Activated CD8-positive, alpha-beta T cell treated with anti-CD3 and anti-CD28 coated beads, Interleukin-2, amount 10 ng/mL, durations not matched to agents 7 days and 5 days (primary cell): ENCODE measurements at regions not wholly inside any gene's neighbourhood (a gene's known extent, or its start where the extent isn't known, plus 50 kb on each side); places are given as distances from the start of the nearest gene placed in this dataset.
"Not testable (repeated sequence)": the region's sequence is repeated elsewhere in the genome, so short reads cannot be mapped to it uniquely, and the experiment has no call there.

Experiments
- ATAC-seq: fragments of 150-1000 bp; cut with Tn5 transposase; one replicate; pipeline ENCODE4 v1.10.0; 2021; ENCODE audit warnings: moderate library complexity
- CTCF ChIA-PET: fragments of 350-600 bp; sonication (Branson Sonifier 250); formaldehyde crosslinking; loops from one replicate; lab custom pipeline; 2021; ENCODE audit warnings: antibody characterized with exemption; lab: Charles Lee
- POLR2A ChIA-PET: fragments of 350-600 bp; sonication (Branson Sonifier 250); formaldehyde crosslinking; loops from one replicate; lab custom pipeline; 2021; ENCODE audit warnings: antibody characterized with exemption; lab: Charles Lee
- DNase-seq: peaks from one replicate; pipeline ENCODE4 v3.0.0-alpha.2; 2020
- H3K27ac Mint-ChIP-seq: one replicate; pipeline ENCODE4 v1.8.0; 2021; ENCODE audit warnings: mild to moderate bottlenecking, mixed read lengths
- H3K27me3 Mint-ChIP-seq: one replicate; pipeline ENCODE4 v1.8.0; 2021; ENCODE audit warnings: low read depth, mixed read lengths
- H3K36me3 Mint-ChIP-seq: one replicate; pipeline ENCODE4 v1.8.0; 2021; ENCODE audit warnings: low read depth, mixed read lengths
- H3K4me1 Mint-ChIP-seq: one replicate; pipeline ENCODE4 v1.8.0; 2021; ENCODE audit warnings: low read depth, mixed read lengths
- H3K4me3 Mint-ChIP-seq: one replicate; pipeline ENCODE4 v1.8.0; 2021; ENCODE audit warnings: mild to moderate bottlenecking, mixed read lengths
- H3K9me3 Mint-ChIP-seq: one replicate; pipeline ENCODE4 v1.8.0; 2022; ENCODE audit warnings: mixed read lengths; ENCODE audit not compliant: insufficient read depth

- Mint-ChIP-seq H3K4me1 (no peaks in the 10 kb centered on the region), H3K9me3 (peaks cover under 1% of the 10 kb centered on the region), H3K27me3 (no peaks in the 10 kb centered on the region), H3K36me3 (no peaks in the 10 kb centered on the region), H3K4me3 (no peak overlapping the region), H3K27ac (no peak overlapping the region)
- CTCF ChIA-PET: no interaction called here
- ATAC-seq (no peak), DNase-seq (no peak)
- POLR2A ChIA-PET: no interaction called here
Measured at GRCh38 chr4:167966143-167966542, 126.2 kb upstream of the ANXA10 start.

GRCh38 chr4:167973513-167973912, 118.8 kb upstream of the ANXA10 start:
- H3K9me3 Mint-ChIP-seq: peaks cover 8% of the 10 kb centered on the region
- H3K4me3 Mint-ChIP-seq: no peak overlapping the region
- no peaks in the 10 kb centered on the region for H3K4me1 Mint-ChIP-seq
- CTCF ChIA-PET: no interaction called here
- no peak for DNase-seq
- ATAC-seq: no peak
- POLR2A ChIA-PET: no interaction called here
- H3K36me3 Mint-ChIP-seq: no peaks in the 10 kb centered on the region
- no peak overlapping the region for H3K27ac Mint-ChIP-seq
- no peaks in the 10 kb centered on the region for H3K27me3 Mint-ChIP-seq

- no peak for DNase-seq
- no peaks in the 10 kb centered on the region for H3K9me3 Mint-ChIP-seq
- ChIA-PET CTCF (no interaction called here), POLR2A (no interaction called here)
- no peaks in the 10 kb centered on the region for H3K36me3 Mint-ChIP-seq
- H3K27ac Mint-ChIP-seq: no peak overlapping the region
- H3K4me1 Mint-ChIP-seq: no peaks in the 10 kb centered on the region
- H3K27me3 Mint-ChIP-seq: no peaks in the 10 kb centered on the region
- ATAC-seq: no peak
- no peak overlapping the region for H3K4me3 Mint-ChIP-seq
Measured at GRCh38 chr4:167985565-167985964, 106.8 kb upstream of the ANXA10 start.

DNA sequence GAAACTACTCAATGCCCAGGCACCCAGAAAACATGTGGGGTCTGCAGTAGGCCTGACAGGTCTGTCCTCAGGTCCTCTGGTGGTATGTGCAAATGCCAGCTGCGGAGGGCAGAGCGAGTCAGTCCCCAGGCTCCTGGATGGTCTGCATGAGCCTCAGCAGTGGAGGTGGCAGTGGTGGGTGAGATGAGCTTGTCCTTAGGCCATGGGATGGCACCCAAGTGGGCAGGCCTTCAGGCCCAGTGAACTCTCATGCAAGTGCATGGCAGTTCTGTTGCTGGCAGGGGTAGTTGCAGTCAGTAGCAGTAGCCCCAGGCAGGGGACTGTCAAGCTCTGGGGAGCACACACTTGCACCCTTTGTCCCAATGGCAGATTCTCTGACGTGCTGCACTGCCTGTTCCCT, 106.3 kb upstream of the ANXA10 start:
- ChIA-PET CTCF (no interaction called here), POLR2A (no interaction called here)
- Mint-ChIP-seq H3K9me3 (no peaks in the 10 kb centered on the region), H3K27ac (no peak overlapping the region), H3K36me3 (no peaks in the 10 kb centered on the region), H3K4me1 (no peaks in the 10 kb centered on the region), H3K27me3 (no peaks in the 10 kb centered on the region), H3K4me3 (no peak overlapping the region)
- DNase-seq: no peak
- ATAC-seq: no peak

GRCh38 chr4:167987285-167987684, 105.1 kb upstream of the ANXA10 start:
- POLR2A ChIA-PET: no interaction called here
- CTCF ChIA-PET: no interaction called here
- Mint-ChIP-seq H3K4me3 (no peak overlapping the region), H3K27me3 (no peaks in the 10 kb centered on the region), H3K36me3 (no peaks in the 10 kb centered on the region), H3K9me3 (no peaks in the 10 kb centered on the region), H3K4me1 (no peaks in the 10 kb centered on the region), H3K27ac (no peak overlapping the region)
- no peak for DNase-seq
- ATAC-seq: no peak

DNA sequence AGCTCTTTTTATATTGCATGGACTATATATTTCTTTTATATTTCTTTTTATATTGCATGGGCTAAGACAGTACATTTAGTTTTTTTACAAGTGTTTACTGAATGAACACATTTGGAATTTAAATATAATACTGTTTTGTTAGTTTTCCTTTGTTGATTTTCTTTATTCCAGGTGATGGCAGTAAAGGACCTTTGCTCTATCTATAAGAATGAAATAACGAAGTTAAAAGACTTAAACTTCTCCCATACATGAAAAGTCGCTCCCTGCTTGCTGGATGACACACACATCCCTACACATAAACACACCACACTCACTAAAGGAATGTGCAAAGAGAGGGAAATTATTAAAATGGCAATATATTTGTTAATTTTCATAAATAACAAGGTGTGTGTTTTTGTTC, 102.5 kb upstream of the ANXA10 start:
- H3K4me1 Mint-ChIP-seq: no peaks in the 10 kb centered on the region
- no peak for DNase-seq
- H3K4me3 Mint-ChIP-seq: no peak overlapping the region
- no peak overlapping the region for H3K27ac Mint-ChIP-seq
- no peaks in the 10 kb centered on the region for H3K9me3 Mint-ChIP-seq
- ChIA-PET CTCF (no interaction called here), POLR2A (no interaction called here)
- no peak for ATAC-seq
- no peaks in the 10 kb centered on the region for H3K36me3 Mint-ChIP-seq
- no peaks in the 10 kb centered on the region for H3K27me3 Mint-ChIP-seq

GRCh38 chr4:168008112-168008511, 84.2 kb upstream of the ANXA10 start:
- H3K27ac Mint-ChIP-seq, ATAC-seq, H3K27me3 Mint-ChIP-seq, H3K4me1 Mint-ChIP-seq, POLR2A ChIA-PET, H3K36me3 Mint-ChIP-seq, CTCF ChIA-PET, H3K9me3 Mint-ChIP-seq, H3K4me3 Mint-ChIP-seq, DNase-seq: not testable (repeated sequence)

GRCh38 chr4:168019019-168019651, 73.2 kb upstream of the ANXA10 start:
- no peaks in the 10 kb centered on the region for H3K27me3 Mint-ChIP-seq
- DNase-seq: no peak
- no peak overlapping the region for H3K27ac Mint-ChIP-seq
- no peaks in the 10 kb centered on the region for H3K36me3 Mint-ChIP-seq
- CTCF ChIA-PET: no interaction called here
- no peak for ATAC-seq
- no peaks in the 10 kb centered on the region for H3K9me3 Mint-ChIP-seq
- no peaks in the 10 kb centered on the region for H3K4me1 Mint-ChIP-seq
- POLR2A ChIA-PET: no interaction called here
- H3K4me3 Mint-ChIP-seq: no peak overlapping the region

DNA sequence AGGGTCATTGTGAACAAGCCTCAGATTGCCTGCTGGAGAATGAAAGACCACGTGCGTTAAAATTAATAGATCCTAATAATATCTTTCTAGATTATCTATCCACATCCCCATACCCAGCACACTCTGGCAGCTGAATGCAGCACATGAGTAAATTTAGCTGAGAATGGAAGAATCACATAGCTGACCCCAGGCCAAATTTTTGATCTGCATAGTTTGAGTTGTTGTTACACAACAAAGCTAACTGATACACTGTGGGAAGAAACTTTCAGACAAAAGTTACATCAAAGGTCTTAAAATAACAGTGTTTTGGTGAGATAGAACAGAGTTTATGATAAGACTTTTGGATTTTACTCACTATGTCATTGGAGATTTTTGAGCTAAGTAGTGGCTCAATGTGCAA, 72.4 kb upstream of the ANXA10 start:
- no peak for DNase-seq
- no peaks in the 10 kb centered on the region for H3K9me3 Mint-ChIP-seq
- ATAC-seq: no peak
- no peak overlapping the region for H3K27ac Mint-ChIP-seq
- ChIA-PET POLR2A (no interaction called here), CTCF (no interaction called here)
- H3K4me3 Mint-ChIP-seq: no peak overlapping the region
- no peaks in the 10 kb centered on the region for H3K4me1 Mint-ChIP-seq
- H3K36me3 Mint-ChIP-seq: no peaks in the 10 kb centered on the region
- H3K27me3 Mint-ChIP-seq: no peaks in the 10 kb centered on the region

- Mint-ChIP-seq H3K27ac (no peak overlapping the region), H3K4me1 (no peaks in the 10 kb centered on the region), H3K36me3 (no peaks in the 10 kb centered on the region), H3K27me3 (no peaks in the 10 kb centered on the region), H3K9me3 (no peaks in the 10 kb centered on the region), H3K4me3 (no peak overlapping the region)
- ChIA-PET POLR2A (no interaction called here), CTCF (no interaction called here)
- no peak for DNase-seq
- no peak for ATAC-seq
Measured at GRCh38 chr4:168021666-168022065, 70.7 kb upstream of the ANXA10 start.

DNA sequence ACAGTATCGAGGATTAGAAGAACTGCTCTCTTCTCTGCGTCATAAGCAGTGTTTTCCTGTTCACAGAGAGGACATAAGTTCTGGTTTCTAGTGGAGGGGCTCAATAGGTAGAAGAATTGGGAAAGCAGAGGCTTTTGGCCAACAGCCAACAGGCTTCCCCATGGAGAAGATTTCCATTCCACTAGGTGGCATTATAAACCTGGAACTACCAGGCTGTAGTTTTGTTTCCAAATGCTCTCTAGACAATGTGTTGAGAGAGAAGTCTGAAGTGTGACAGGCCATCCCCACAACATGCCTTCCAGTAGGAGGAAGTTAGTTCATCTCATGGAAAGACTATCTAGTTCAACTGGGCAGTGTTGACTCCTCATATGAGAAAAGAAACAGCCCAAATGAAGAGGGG, 63.8 kb upstream of the ANXA10 start:
- no peaks in the 10 kb centered on the region for H3K9me3 Mint-ChIP-seq
- ChIA-PET CTCF (no interaction called here), POLR2A (no interaction called here)
- H3K27ac Mint-ChIP-seq: no peak overlapping the region
- no peak overlapping the region for H3K4me3 Mint-ChIP-seq
- no peaks in the 10 kb centered on the region for H3K27me3 Mint-ChIP-seq
- no peaks in the 10 kb centered on the region for H3K36me3 Mint-ChIP-seq
- no peak for DNase-seq
- no peak for ATAC-seq
- H3K4me1 Mint-ChIP-seq: no peaks in the 10 kb centered on the region

GRCh38 chr4:168028970-168029597, 63.3 kb upstream of the ANXA10 start:
- ChIA-PET POLR2A (no interaction called here), CTCF (no interaction called here)
- Mint-ChIP-seq H3K4me1 (no peaks in the 10 kb centered on the region), H3K9me3 (no peaks in the 10 kb centered on the region), H3K4me3 (no peak overlapping the region), H3K36me3 (no peaks in the 10 kb centered on the region), H3K27me3 (no peaks in the 10 kb centered on the region), H3K27ac (no peak overlapping the region)
- ATAC-seq: no peak
- no peak for DNase-seq

DNA sequence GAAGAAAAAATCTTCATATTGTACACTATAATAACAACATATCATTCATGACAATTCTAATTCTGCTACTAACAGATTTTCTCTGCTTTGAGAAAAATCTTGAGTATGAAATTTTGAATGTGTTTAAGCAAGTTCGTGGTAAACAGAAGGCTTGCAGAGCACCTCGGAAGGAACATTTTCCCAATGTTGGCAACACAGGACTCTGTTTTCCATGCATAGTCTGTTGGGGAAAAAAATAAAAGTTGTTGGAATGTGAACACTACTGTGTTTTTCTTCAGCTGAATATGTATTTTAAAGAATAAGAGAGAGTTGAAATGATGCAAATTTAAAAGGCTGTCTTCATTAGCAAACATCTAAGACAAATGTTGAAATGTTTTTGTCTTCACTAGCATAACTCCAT, 54.7 kb upstream of the ANXA10 start:
- no peak overlapping the region for H3K27ac Mint-ChIP-seq
- DNase-seq (no peak), ATAC-seq (no peak)
- no peak overlapping the region for H3K4me3 Mint-ChIP-seq
- no peaks in the 10 kb centered on the region for H3K36me3 Mint-ChIP-seq
- H3K27me3 Mint-ChIP-seq: no peaks in the 10 kb centered on the region
- ChIA-PET CTCF (no interaction called here), POLR2A (no interaction called here)
- no peaks in the 10 kb centered on the region for H3K9me3 Mint-ChIP-seq
- no peaks in the 10 kb centered on the region for H3K4me1 Mint-ChIP-seq
